ENCODE measurements at regions not wholly inside any gene's neighbourhood (a gene's known extent, or its start where the extent isn't known, plus 50 kb on each side); places are given as distances from the start of the nearest gene placed in this dataset.

- no peak for TF ChIP-seq CTCF (IDR thresholded peaks at IDR 0.05; ENCODE audit: control extremely low read depth in 1 of 3, insufficient read depth in 1 of 3, low read depth in 1 of 3, low read length in 3 of 3)
- TF ChIP-seq RXRA (IDR thresholded peaks at IDR 0.05; ENCODE audit: insufficient read depth, low read depth, low read length) = no peak
- no peak for TF ChIP-seq ATF3 (IDR thresholded peaks at IDR 0.05; ENCODE audit: insufficient read depth, low read depth, low read length)
- peak; percentile 36; the same call in 1 of the 2 replicates for TF ChIP-seq TAF1 (IDR thresholded peaks at IDR 0.05; ENCODE audit: low read depth, low read length)
- no peak for TF ChIP-seq MAFK (IDR thresholded peaks at IDR 0.05; ENCODE audit: low read depth, low read length)
- no peak for TF ChIP-seq SRF (IDR thresholded peaks at IDR 0.05; ENCODE audit: low read depth, low read length)
- no peak for TF ChIP-seq YY1 (IDR thresholded peaks at IDR 0.05; ENCODE audit: low read depth, low read length)
- TF ChIP-seq KDM5A (IDR thresholded peaks at IDR 0.05; ENCODE audit: low read length) = no peak
- TF ChIP-seq CREB1 (IDR thresholded peaks at IDR 0.05) = peak; percentile 62; the same call in 1 of the 2 replicates
- TF ChIP-seq JUND (IDR thresholded peaks at IDR 0.05; ENCODE audit: low read length) = no peak
These were observed 73.3 kb upstream of the ZBED5 start (continued) for GRCh38 chr11:10930972-10931760.

Data from H1 (cell line).